H1 (cell line): ENCODE measurements at regions not wholly inside any gene's neighbourhood (a gene's known extent, or its start where the extent isn't known, plus 50 kb on each side); places are given as distances from the start of the nearest gene placed in this dataset.

Experiments used
- CTCF ChIA-PET: fragments of 300-600 bp; sonication (Branson Sonifier 250); formaldehyde crosslinking; loops from one replicate; lab custom pipeline; 2021; ENCODE audit not compliant: partially characterized antibody; lab: Charles Lee
- POLR2A ChIA-PET: fragments of 300-600 bp; sonication (Branson Sonifier 250); formaldehyde crosslinking; loops from one replicate; lab custom pipeline; 2021; ENCODE audit warnings: inconsistent platforms; ENCODE audit not compliant: partially characterized antibody; lab: Charles Lee
- DNase-seq, 2 experiments: peaks; one replicate each; pipeline versions ENCODE4 v3.0.0 to v3.0.0-alpha.2; 2010 to 2022; ENCODE audit warnings: low spot score in 2 of 2, low read depth in 1 of 2, mixed read lengths in 1 of 2
- FAIRE-seq: peaks from 2 replicates; lab custom pipeline; 2011; peaks lifted over from hg19 to GRCh38; lab: Jason Lieb, UNC
- H2AFZ ChIP-seq: 2 replicates; pipeline ENCODE4 v1.8.1; 2012; ENCODE audit warnings: low read length, inconsistent platforms
- H2AK5ac ChIP-seq: 2 replicates; pipeline ENCODE4 v1.6.1; 2013; ENCODE audit warnings: low read depth, low read length
- H2BK120ac ChIP-seq: replicated peaks from 2 replicates; pipeline ENCODE3; 2013; ENCODE audit warnings: low read depth, low read length, inconsistent platforms
- H2BK12ac ChIP-seq: 2 replicates; pipeline ENCODE4 v1.6.1; 2013; ENCODE audit warnings: low read depth, low read length
- H2BK15ac ChIP-seq: 2 replicates; pipeline ENCODE4 v1.6.1; 2013; ENCODE audit warnings: low read length
- H2BK20ac ChIP-seq: 2 replicates; pipeline ENCODE4 v1.6.1; 2013; ENCODE audit warnings: low read length
- H2BK5ac ChIP-seq: 2 replicates; pipeline ENCODE4 v1.6.1; 2013; ENCODE audit warnings: low read depth, low read length
- H3K14ac ChIP-seq: 2 replicates; pipeline ENCODE4 v1.6.1; 2013; ENCODE audit warnings: inconsistent platforms; ENCODE audit not compliant: insufficient read length
- H3K18ac ChIP-seq: 2 replicates; pipeline ENCODE4 v1.6.1; 2013; ENCODE audit warnings: low read length; ENCODE audit errors: extremely low read depth
- H3K23ac ChIP-seq: 2 replicates; pipeline ENCODE4 v1.6.1; 2013; ENCODE audit warnings: inconsistent platforms; ENCODE audit not compliant: insufficient read length
- H3K23me2 ChIP-seq: 2 replicates; pipeline ENCODE4 v1.6.1; 2013; ENCODE audit warnings: low read depth, low read length
- H3K27ac ChIP-seq: 2 replicates; pipeline ENCODE4 v1.6.1; 2011; ENCODE audit warnings: low read depth, low read length, inconsistent platforms
- H3K27me3 ChIP-seq, 4 experiments: replicated peaks in 1 of 4; 1 replicate in 1 of 4; 2 replicates in 3 of 4; pipeline versions ENCODE4 v1.6.1 to v1.8.1; 2011 to 2013; ENCODE audit warnings: low read length in 3 of 4, mild to moderate bottlenecking in 3 of 4, inconsistent platforms in 2 of 4, mixed read lengths in 2 of 4, moderate library complexity in 1 of 4; ENCODE audit not compliant: control insufficient read depth in 3 of 4, insufficient read depth in 3 of 4; ENCODE audit errors: extremely low read depth in 1 of 4
- H3K36me3 ChIP-seq, 4 experiments: 2 replicates each; pipeline versions ENCODE4 v1.6.1 to v1.8.1; 2011 to 2013; ENCODE audit warnings: mild to moderate bottlenecking in 4 of 4, low read length in 3 of 4, moderate library complexity in 2 of 4, control low read depth in 1 of 4, inconsistent platforms in 1 of 4; ENCODE audit not compliant: insufficient read depth in 4 of 4, control insufficient read depth in 2 of 4
- H3K4ac ChIP-seq: replicated peaks from 2 replicates; pipeline ENCODE3; 2013; ENCODE audit warnings: low read length, low read depth, mixed read lengths, inconsistent platforms; ENCODE audit not compliant: insufficient read length
- H3K4me1 ChIP-seq, 4 experiments: replicated peaks in 1 of 4; 1 replicate in 1 of 4; 2 replicates in 3 of 4; pipeline versions ENCODE4 v1.6.1 to v1.8.1; 2011 to 2013; ENCODE audit warnings: low read length in 3 of 4, inconsistent platforms in 2 of 4, mixed read lengths in 1 of 4; ENCODE audit not compliant: insufficient read depth in 4 of 4, control insufficient read depth in 3 of 4
- H3K4me2 ChIP-seq, 2 experiments: 2 replicates each; pipeline versions ENCODE4 v1.6.1 to v1.8.1; 2011 to 2013; ENCODE audit warnings: low read depth in 2 of 2, low read length in 2 of 2, control low read depth in 1 of 2, inconsistent platforms in 1 of 2, mild to moderate bottlenecking in 1 of 2; ENCODE audit not compliant: insufficient read depth in 1 of 2
- H3K4me3 ChIP-seq, 4 experiments: fragments of 200-600, 300-600 bp in 1 of 4; sonication (generic), shearing (Covaris generic), sonication (Bioruptor Twin) in 1 of 4; 2 replicates each; pipeline versions ENCODE4 v1.5.1 to v1.8.1; 2011 to 2016; ENCODE audit warnings: low read length in 4 of 4, low read depth in 3 of 4, control low read depth in 2 of 4, inconsistent platforms in 2 of 4, mild to moderate bottlenecking in 2 of 4, mixed read lengths in 1 of 4, moderate library complexity in 1 of 4; ENCODE audit not compliant: insufficient read depth in 2 of 4; ENCODE audit errors: extremely low read depth in 1 of 4
- H3K56ac ChIP-seq: replicated peaks from 2 replicates; pipeline ENCODE3; 2013; ENCODE audit warnings: low read depth, mild to moderate bottlenecking, mixed read lengths, low read length, inconsistent platforms; ENCODE audit not compliant: insufficient read length
- H3K79me1 ChIP-seq: 2 replicates; pipeline ENCODE4 v1.6.1; 2013; ENCODE audit warnings: low read depth, low read length, control low read depth
- H3K79me2 ChIP-seq, 2 experiments: 2 replicates each; pipeline versions ENCODE4 v1.6.1 to v1.8.1; 2012 to 2013; ENCODE audit warnings: low read length in 2 of 2, mild to moderate bottlenecking in 2 of 2, inconsistent platforms in 1 of 2; ENCODE audit not compliant: insufficient read depth in 2 of 2, control insufficient read depth in 1 of 2
- H3K9ac ChIP-seq, 4 experiments: replicated peaks in 1 of 4; 1 replicate in 1 of 4; 2 replicates in 3 of 4; pipeline versions ENCODE4 v1.6.1 to v1.8.1; 2011 to 2013; ENCODE audit warnings: low read depth in 3 of 4, low read length in 3 of 4, control low read depth in 2 of 4, mild to moderate bottlenecking in 2 of 4, moderate library complexity in 2 of 4, inconsistent platforms in 1 of 4; ENCODE audit errors: extremely low read depth in 1 of 4
- H3K9me3 ChIP-seq, 2 experiments: 2 replicates each; pipeline versions ENCODE4 v1.6.1 to v1.8.1; 2012 to 2013; ENCODE audit warnings: mild to moderate bottlenecking in 2 of 2, moderate library complexity in 2 of 2, control low read depth in 1 of 2, inconsistent platforms in 1 of 2, low read depth in 1 of 2, low read length in 1 of 2, mixed read lengths in 1 of 2; ENCODE audit not compliant: insufficient read depth in 2 of 2
- H4K20me1 ChIP-seq, 2 experiments: replicated peaks in 1 of 2; 2 replicates each; pipeline versions ENCODE3 to v1.8.1; 2011 to 2013; ENCODE audit warnings: inconsistent platforms in 2 of 2, low read length in 2 of 2, mild to moderate bottlenecking in 1 of 2; ENCODE audit not compliant: insufficient read depth in 2 of 2, control insufficient read depth in 1 of 2
- H4K5ac ChIP-seq: 2 replicates; pipeline ENCODE4 v1.6.1; 2013; ENCODE audit warnings: low read length, low read depth, mixed read lengths, inconsistent platforms; ENCODE audit not compliant: insufficient read length
- H4K8ac ChIP-seq: 2 replicates; pipeline ENCODE4 v1.8.0; 2013; ENCODE audit warnings: mild to moderate bottlenecking, moderate library complexity, low read length, inconsistent platforms; ENCODE audit not compliant: insufficient read depth; ENCODE audit errors: extremely low read depth
- H4K91ac ChIP-seq: replicated peaks from 2 replicates; pipeline ENCODE3; 2013; ENCODE audit warnings: low read length, mixed read lengths, inconsistent platforms; ENCODE audit not compliant: insufficient read length
- HDAC2 ChIP-seq, 2 experiments: fragments of 300-600 bp in 1 of 2; sonication (generic) in 1 of 2; IDR thresholded peaks; 2 replicates each; pipeline ENCODE4 v1.6.1; 2011 to 2012; ENCODE audit warnings: low read depth in 2 of 2, low read length in 2 of 2, mild to moderate bottlenecking in 2 of 2, moderate library complexity in 2 of 2, borderline replicate concordance in 1 of 2, inconsistent platforms in 1 of 2
- JUN ChIP-seq: IDR thresholded peaks from 2 replicates; pipeline ENCODE4 v1.6.1; 2011; ENCODE audit warnings: low read depth, mild to moderate bottlenecking, improper control_type of control experiment, low read length
- KDM5A ChIP-seq: fragments of 200-600 bp; IDR thresholded peaks from 2 replicates; pipeline ENCODE4 v1.7.1; 2012; ENCODE audit warnings: mild to moderate bottlenecking, low read length, inconsistent platforms, mixed read lengths
- MAX ChIP-seq: IDR thresholded peaks from 2 replicates; pipeline ENCODE4 v1.6.1; 2012; ENCODE audit warnings: inconsistent platforms
- RAD21 ChIP-seq, 2 experiments: IDR thresholded peaks in 1 of 2; conservative IDR thresholded peaks in 1 of 2; 2 replicates each; pipeline ENCODE4 v1.6.1; 2011; ENCODE audit warnings: low read depth in 2 of 2, low read length in 2 of 2, improper control_type of control experiment in 1 of 2, inconsistent platforms in 1 of 2, mild to moderate bottlenecking in 1 of 2, moderate library complexity in 1 of 2
- RXRA ChIP-seq: IDR thresholded peaks from 2 replicates; pipeline ENCODE4 v1.6.1; 2011; ENCODE audit warnings: low read depth, mild to moderate bottlenecking, low read length, moderate library complexity; ENCODE audit not compliant: insufficient read depth
- TAF1 ChIP-seq: IDR thresholded peaks from 2 replicates; pipeline ENCODE4 v1.6.1; 2011; ENCODE audit warnings: mild to moderate bottlenecking, low read depth, low read length
- TBP ChIP-seq: IDR thresholded peaks from 2 replicates; pipeline ENCODE4 v1.6.1; 2011; ENCODE audit warnings: low read depth, low read length, improper control_type of control experiment
- TF ChIP-seq, protein P1 (sequence below), 3 experiments: IDR thresholded peaks; 1 replicate in 2 of 3; 2 replicates in 1 of 3; pipeline versions ENCODE4 v1.5.1 to v1.6.1; 2011; ENCODE audit warnings: low read length in 3 of 3, mild to moderate bottlenecking in 3 of 3, inconsistent platforms in 2 of 3, low read depth in 1 of 3, moderate library complexity in 1 of 3; ENCODE audit not compliant: insufficient read depth in 1 of 3; ENCODE audit errors: control extremely low read depth in 1 of 3

- H2AFZ ChIP-seq: no peak overlapping the region
- TF ChIP-seq HDAC2 (IDR thresholded peaks at IDR 0.05; ENCODE audit: borderline replicate concordance in 1 of 2, low read depth in 2 of 2, low read length in 2 of 2) (no peak), MAX (no peak), TBP (no peak), RAD21 (IDR thresholded peaks at IDR 0.05 in 1 of 2, conservative IDR thresholded peaks at IDR 0.05 in 1 of 2; ENCODE audit: low read depth in 2 of 2, low read length in 2 of 2) (no peak), TAF1 (no peak), RXRA (no peak), JUN (no peak), KDM5A (no peak)
- TF ChIP-seq, protein P1, sequence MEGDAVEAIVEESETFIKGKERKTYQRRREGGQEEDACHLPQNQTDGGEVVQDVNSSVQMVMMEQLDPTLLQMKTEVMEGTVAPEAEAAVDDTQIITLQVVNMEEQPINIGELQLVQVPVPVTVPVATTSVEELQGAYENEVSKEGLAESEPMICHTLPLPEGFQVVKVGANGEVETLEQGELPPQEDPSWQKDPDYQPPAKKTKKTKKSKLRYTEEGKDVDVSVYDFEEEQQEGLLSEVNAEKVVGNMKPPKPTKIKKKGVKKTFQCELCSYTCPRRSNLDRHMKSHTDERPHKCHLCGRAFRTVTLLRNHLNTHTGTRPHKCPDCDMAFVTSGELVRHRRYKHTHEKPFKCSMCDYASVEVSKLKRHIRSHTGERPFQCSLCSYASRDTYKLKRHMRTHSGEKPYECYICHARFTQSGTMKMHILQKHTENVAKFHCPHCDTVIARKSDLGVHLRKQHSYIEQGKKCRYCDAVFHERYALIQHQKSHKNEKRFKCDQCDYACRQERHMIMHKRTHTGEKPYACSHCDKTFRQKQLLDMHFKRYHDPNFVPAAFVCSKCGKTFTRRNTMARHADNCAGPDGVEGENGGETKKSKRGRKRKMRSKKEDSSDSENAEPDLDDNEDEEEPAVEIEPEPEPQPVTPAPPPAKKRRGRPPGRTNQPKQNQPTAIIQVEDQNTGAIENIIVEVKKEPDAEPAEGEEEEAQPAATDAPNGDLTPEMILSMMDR (IDR thresholded peaks at IDR 0.05; ENCODE audit: control extremely low read depth in 1 of 3, insufficient read depth in 1 of 3, low read depth in 1 of 3, low read length in 3 of 3): no peak
- no peak overlapping the region for H3K27ac ChIP-seq
- H4K8ac ChIP-seq: no peak overlapping the region
- no peaks in the 10 kb centered on the region for H3K23me2 ChIP-seq
- no peaks in the 10 kb centered on the region for H4K20me1 ChIP-seq
- no peak overlapping the region for H3K23ac ChIP-seq
- ChIA-PET CTCF (interaction anchor here (2.2 kb wide), 1 partner anchor 16 kb away, joined by 7 read pairs; no protein-coding TSS in a partner anchor), POLR2A (no interaction called here)
- no peak overlapping the region for H3K56ac ChIP-seq
- no peak overlapping the region for H4K91ac ChIP-seq
- H2BK12ac ChIP-seq: no peak overlapping the region
- H3K14ac ChIP-seq: no peak overlapping the region
- no peak overlapping the region for H2BK15ac ChIP-seq
- no peak overlapping the region for H2AK5ac ChIP-seq
- H3K36me3 ChIP-seq: no peaks in the 10 kb centered on the region
- H3K4ac ChIP-seq: no peak overlapping the region
- H3K9me3 ChIP-seq: no peaks in the 10 kb centered on the region
- no peak overlapping the region for H4K5ac ChIP-seq
- no peaks in the 10 kb centered on the region for H3K79me2 ChIP-seq
- H3K27me3 ChIP-seq: no peaks in the 10 kb centered on the region
- H3K4me2 ChIP-seq: no peak overlapping the region
- H2BK120ac ChIP-seq: no peak overlapping the region
- DNase-seq (no peak), FAIRE-seq (no peak)
- H3K79me1 ChIP-seq: no peaks in the 10 kb centered on the region
- no peak overlapping the region for H3K9ac ChIP-seq
- no peak overlapping the region for H2BK5ac ChIP-seq
- no peaks in the 10 kb centered on the region for H3K4me1 ChIP-seq
- no peak overlapping the region for H3K18ac ChIP-seq
- no peak overlapping the region for H3K4me3 ChIP-seq
- no peak overlapping the region for H2BK20ac ChIP-seq
Observed at GRCh38 chr5:21680196-21680595, 1172.9 kb downstream of the CDH12 start.
